ENCODE measurements at regions not wholly inside any gene's neighbourhood (a gene's known extent, or its start where the extent isn't known, plus 50 kb on each side); places are given as distances from the start of the nearest gene placed in this dataset.

GRCh38 chr6:153778216-153778615, 260.8 kb upstream of the OPRM1 start:
- Histone ChIP-seq H3K9me3 (ENCODE audit: insufficient read depth, low read depth, low read length) (no peaks in the 10 kb centered on the region), H3K4me1 (ENCODE audit: insufficient read depth, low read length) (peaks cover 5% of the 10 kb centered on the region; the same call in 1 of the 2 replicates), H3K9ac (ENCODE audit: low read depth, low read length) (no peak overlapping the region), H3K4me3 (ENCODE audit: low read length) (no peak overlapping the region), H3K27me3 (ENCODE audit: insufficient read depth, low read length) (no peaks in the 10 kb centered on the region), H3K27ac (ENCODE audit: low read length) (no peak overlapping the region), H3K36me3 (ENCODE audit: insufficient read depth, low read depth, low read length) (no peaks in the 10 kb centered on the region)

- Histone ChIP-seq H3K27ac (ENCODE audit: low read length) (no peak overlapping the region), H3K4me1 (ENCODE audit: insufficient read depth, low read length) (peaks cover 5% of the 10 kb centered on the region; the same call in 1 of the 2 replicates), H3K9me3 (ENCODE audit: insufficient read depth, low read depth, low read length) (no peaks in the 10 kb centered on the region), H3K27me3 (ENCODE audit: insufficient read depth, low read length) (no peaks in the 10 kb centered on the region), H3K36me3 (ENCODE audit: insufficient read depth, low read depth, low read length) (no peaks in the 10 kb centered on the region), H3K4me3 (ENCODE audit: low read length) (no peak overlapping the region), H3K9ac (ENCODE audit: low read depth, low read length) (no peak overlapping the region)
Observed at GRCh38 chr6:153771577-153771976, 267.5 kb upstream of the OPRM1 start.

- no peaks in the 10 kb centered on the region for H3K36me3 ChIP-seq (ENCODE audit: insufficient read depth, low read depth, low read length)
- no peak overlapping the region for H3K9ac ChIP-seq (ENCODE audit: low read depth, low read length)
- no peak overlapping the region for H3K27ac ChIP-seq (ENCODE audit: low read length)
- no peaks in the 10 kb centered on the region for H3K9me3 ChIP-seq (ENCODE audit: insufficient read depth, low read depth, low read length)
- no peaks in the 10 kb centered on the region for H3K27me3 ChIP-seq (ENCODE audit: insufficient read depth, low read length)
- H3K4me3 ChIP-seq (ENCODE audit: low read length): no peak overlapping the region
- no peaks in the 10 kb centered on the region for H3K4me1 ChIP-seq (ENCODE audit: insufficient read depth, low read length)
Observed at GRCh38 chr6:153767127-153767526, 271.9 kb upstream of the OPRM1 start.

GRCh38 chr6:153758516-153758915, 280.5 kb upstream of the OPRM1 start:
- Histone ChIP-seq H3K4me3 (ENCODE audit: low read length) (no peak overlapping the region), H3K27me3 (ENCODE audit: insufficient read depth, low read length) (no peaks in the 10 kb centered on the region), H3K4me1 (ENCODE audit: insufficient read depth, low read length) (no peaks in the 10 kb centered on the region), H3K9me3 (ENCODE audit: insufficient read depth, low read depth, low read length) (no peaks in the 10 kb centered on the region), H3K27ac (ENCODE audit: low read length) (no peak overlapping the region), H3K36me3 (ENCODE audit: insufficient read depth, low read depth, low read length) (no peaks in the 10 kb centered on the region), H3K9ac (ENCODE audit: low read depth, low read length) (no peak overlapping the region)

- H3K27ac ChIP-seq (ENCODE audit: low read length): no peak overlapping the region
- no peak overlapping the region for H3K4me3 ChIP-seq (ENCODE audit: low read length)
- peaks cover 11% of the 10 kb centered on the region for H3K9me3 ChIP-seq (ENCODE audit: insufficient read depth, low read depth, low read length)
- no peaks in the 10 kb centered on the region for H3K27me3 ChIP-seq (ENCODE audit: insufficient read depth, low read length)
- no peaks in the 10 kb centered on the region for H3K36me3 ChIP-seq (ENCODE audit: insufficient read depth, low read depth, low read length)
- no peaks in the 10 kb centered on the region for H3K4me1 ChIP-seq (ENCODE audit: insufficient read depth, low read length)
- no peak overlapping the region for H3K9ac ChIP-seq (ENCODE audit: low read depth, low read length)
Observed at GRCh38 chr6:153735761-153736160, 303.3 kb upstream of the OPRM1 start.

- H3K36me3 ChIP-seq (ENCODE audit: insufficient read depth, low read depth, low read length): no peaks in the 10 kb centered on the region
- no peak overlapping the region for H3K4me3 ChIP-seq (ENCODE audit: low read length)
- no peaks in the 10 kb centered on the region for H3K27me3 ChIP-seq (ENCODE audit: insufficient read depth, low read length)
- no peaks in the 10 kb centered on the region for H3K9me3 ChIP-seq (ENCODE audit: insufficient read depth, low read depth, low read length)
- H3K27ac ChIP-seq (ENCODE audit: low read length): no peak overlapping the region
- H3K9ac ChIP-seq (ENCODE audit: low read depth, low read length): no peak overlapping the region
- no peaks in the 10 kb centered on the region for H3K4me1 ChIP-seq (ENCODE audit: insufficient read depth, low read length)
Observed at GRCh38 chr6:153729189-153729588, 309.9 kb upstream of the OPRM1 start.

- Histone ChIP-seq H3K36me3 (ENCODE audit: insufficient read depth, low read depth, low read length) (no peaks in the 10 kb centered on the region), H3K4me3 (ENCODE audit: low read length) (no peak overlapping the region), H3K9me3 (ENCODE audit: insufficient read depth, low read depth, low read length) (no peaks in the 10 kb centered on the region), H3K27me3 (ENCODE audit: insufficient read depth, low read length) (no peaks in the 10 kb centered on the region), H3K27ac (ENCODE audit: low read length) (no peak overlapping the region), H3K9ac (ENCODE audit: low read depth, low read length) (no peak overlapping the region), H3K4me1 (ENCODE audit: insufficient read depth, low read length) (no peaks in the 10 kb centered on the region)
Observed at GRCh38 chr6:153727885-153728284, 311.2 kb upstream of the OPRM1 start.

- Histone ChIP-seq H3K9me3 (ENCODE audit: insufficient read depth, low read depth, low read length) (no peaks in the 10 kb centered on the region), H3K4me3 (ENCODE audit: low read length) (no peak overlapping the region), H3K4me1 (ENCODE audit: insufficient read depth, low read length) (no peaks in the 10 kb centered on the region), H3K36me3 (ENCODE audit: insufficient read depth, low read depth, low read length) (no peaks in the 10 kb centered on the region), H3K27me3 (ENCODE audit: insufficient read depth, low read length) (no peaks in the 10 kb centered on the region), H3K27ac (ENCODE audit: low read length) (no peak overlapping the region), H3K9ac (ENCODE audit: low read depth, low read length) (no peak overlapping the region)
Observed at GRCh38 chr6:153725456-153725855, 313.6 kb upstream of the OPRM1 start.

GRCh38 chr6:153720732-153721131, 318.3 kb upstream of the OPRM1 start:
- Histone ChIP-seq H3K4me1 (ENCODE audit: insufficient read depth, low read length) (no peaks in the 10 kb centered on the region), H3K9ac (ENCODE audit: low read depth, low read length) (no peak overlapping the region), H3K36me3 (ENCODE audit: insufficient read depth, low read depth, low read length) (no peaks in the 10 kb centered on the region), H3K27me3 (ENCODE audit: insufficient read depth, low read length) (no peaks in the 10 kb centered on the region), H3K27ac (ENCODE audit: low read length) (no peak overlapping the region), H3K9me3 (ENCODE audit: insufficient read depth, low read depth, low read length) (no peaks in the 10 kb centered on the region), H3K4me3 (ENCODE audit: low read length) (no peak overlapping the region)

GRCh38 chr6:153705429-153705828, 333.6 kb upstream of the OPRM1 start:
- Histone ChIP-seq H3K4me3 (ENCODE audit: low read length) (no peak overlapping the region), H3K9me3 (ENCODE audit: insufficient read depth, low read depth, low read length) (peaks cover 13% of the 10 kb centered on the region), H3K27me3 (ENCODE audit: insufficient read depth, low read length) (no peaks in the 10 kb centered on the region), H3K4me1 (ENCODE audit: insufficient read depth, low read length) (no peaks in the 10 kb centered on the region), H3K36me3 (ENCODE audit: insufficient read depth, low read depth, low read length) (no peaks in the 10 kb centered on the region), H3K27ac (ENCODE audit: low read length) (no peak overlapping the region), H3K9ac (ENCODE audit: low read depth, low read length) (no peak overlapping the region)

- H3K4me3 ChIP-seq (ENCODE audit: low read length): no peak overlapping the region
- peaks cover 13% of the 10 kb centered on the region for H3K9me3 ChIP-seq (ENCODE audit: insufficient read depth, low read depth, low read length)
- H3K27ac ChIP-seq (ENCODE audit: low read length): no peak overlapping the region
- H3K4me1 ChIP-seq (ENCODE audit: insufficient read depth, low read length): no peaks in the 10 kb centered on the region
- H3K27me3 ChIP-seq (ENCODE audit: insufficient read depth, low read length): no peaks in the 10 kb centered on the region
- H3K36me3 ChIP-seq (ENCODE audit: insufficient read depth, low read depth, low read length): no peaks in the 10 kb centered on the region
- no peak overlapping the region for H3K9ac ChIP-seq (ENCODE audit: low read depth, low read length)
Observed at GRCh38 chr6:153702671-153703070, 336.4 kb upstream of the OPRM1 start.

- Histone ChIP-seq H3K9me3 (ENCODE audit: insufficient read depth, low read depth, low read length) (no peaks in the 10 kb centered on the region), H3K4me1 (ENCODE audit: insufficient read depth, low read length) (no peaks in the 10 kb centered on the region), H3K27me3 (ENCODE audit: insufficient read depth, low read length) (no peaks in the 10 kb centered on the region), H3K9ac (ENCODE audit: low read depth, low read length) (no peak overlapping the region), H3K27ac (ENCODE audit: low read length) (no peak overlapping the region), H3K4me3 (ENCODE audit: low read length) (no peak overlapping the region), H3K36me3 (ENCODE audit: insufficient read depth, low read depth, low read length) (no peaks in the 10 kb centered on the region)
Observed at GRCh38 chr6:153698637-153699036, 340.4 kb upstream of the OPRM1 start.

- Histone ChIP-seq H3K4me1 (ENCODE audit: insufficient read depth, low read length) (no peaks in the 10 kb centered on the region), H3K27me3 (ENCODE audit: insufficient read depth, low read length) (no peaks in the 10 kb centered on the region), H3K9ac (ENCODE audit: low read depth, low read length) (no peak overlapping the region), H3K9me3 (ENCODE audit: insufficient read depth, low read depth, low read length) (no peaks in the 10 kb centered on the region), H3K36me3 (ENCODE audit: insufficient read depth, low read depth, low read length) (no peaks in the 10 kb centered on the region), H3K4me3 (ENCODE audit: low read length) (no peak overlapping the region), H3K27ac (ENCODE audit: low read length) (no peak overlapping the region)
Observed at GRCh38 chr6:153698001-153698400, 341.0 kb upstream of the OPRM1 start.

Data from iPS-20b (cell line).